IMR-90 (cell line): ENCODE measurements at regions not wholly inside any gene's neighbourhood (a gene's known extent, or its start where the extent isn't known, plus 50 kb on each side); places are given as distances from the start of the nearest gene placed in this dataset.
"Not testable (repeated sequence)": the region's sequence is repeated elsewhere in the genome, so short reads cannot be mapped to it uniquely, and the experiment has no call there.

ENCODE experiments used
- ATAC-seq: fragments of 200-7000 bp; cut with Tn5 transposase; 2 replicates; pipeline ENCODE4 v1.9.1; 2020; ENCODE audit warnings: low read depth, mild to moderate bottlenecking, moderate library complexity
- BruUV-seq: library from RNA; stranded (reverse); fragments of 400-500 nt; replicated peaks from 2 replicates; lab custom pipeline; 2021; lab: Mats Ljungman, UMichigan
- CTCF ChIA-PET: fragments of 300-600 bp; formaldehyde crosslinking; extraction: SDS; loops from one replicate; lab custom pipeline; 2021; ENCODE audit warnings: antibody characterized with exemption; lab: Yijun Ruan, JAX
- POLR2A ChIA-PET: fragments of 300-600 bp; sonication (Branson Sonifier 250); formaldehyde crosslinking; loops from one replicate; lab custom pipeline; 2022; ENCODE audit warnings: antibody characterized with exemption; ENCODE audit not compliant: unreplicated experiment; lab: Charles Lee
- DNase-seq: peaks from one replicate; pipeline ENCODE4 v3.0.0; 2013
- H2AFZ ChIP-seq: replicated peaks from 2 replicates; pipeline ENCODE3; 2013; ENCODE audit warnings: low read length, mild to moderate bottlenecking; ENCODE audit not compliant: poor library complexity
- H2AK5ac ChIP-seq: 2 replicates; pipeline ENCODE4 v1.6.1; 2013; ENCODE audit warnings: low read depth, low read length, inconsistent platforms
- H2AK9ac ChIP-seq: replicated peaks from 2 replicates; pipeline ENCODE3; 2013; ENCODE audit warnings: mild to moderate bottlenecking, low read depth, low read length, moderate library complexity; ENCODE audit not compliant: poor library complexity
- H2BK120ac ChIP-seq: 2 replicates; pipeline ENCODE4 v1.6.1; 2013; ENCODE audit warnings: low read depth, low read length, inconsistent platforms
- H2BK15ac ChIP-seq: 3 replicates; pipeline ENCODE4 v1.6.1; 2013; ENCODE audit warnings: low read depth, low read length, inconsistent platforms
- H2BK20ac ChIP-seq: 2 replicates; pipeline ENCODE4 v1.6.1; 2013; ENCODE audit warnings: low read depth, mild to moderate bottlenecking, inconsistent platforms, low read length, moderate library complexity
- H2BK5ac ChIP-seq: 2 replicates; pipeline ENCODE4 v1.6.1; 2013; ENCODE audit warnings: mild to moderate bottlenecking, low read depth, low read length, inconsistent platforms; ENCODE audit not compliant: poor library complexity, severe bottlenecking
- H3K14ac ChIP-seq: replicated peaks from 2 replicates; pipeline ENCODE4 v1.6.1; 2013; ENCODE audit warnings: low read depth, low read length, inconsistent platforms
- H3K18ac ChIP-seq: 2 replicates; pipeline ENCODE4 v1.6.1; 2013; ENCODE audit warnings: low read depth, low read length, control low read depth
- H3K23ac ChIP-seq: 2 replicates; pipeline ENCODE4 v1.6.1; 2013; ENCODE audit warnings: low read depth, low read length, inconsistent platforms
- H3K27ac ChIP-seq: 2 replicates; pipeline ENCODE4 v1.5.1; 2013; ENCODE audit warnings: mild to moderate bottlenecking, control low read depth, low read length; ENCODE audit not compliant: insufficient read depth
- H3K27me3 ChIP-seq: 2 replicates; pipeline ENCODE4 v1.6.1; 2013; ENCODE audit warnings: low read length; ENCODE audit not compliant: control insufficient read depth, insufficient read depth
- H3K36me3 ChIP-seq: 2 replicates; pipeline ENCODE4 v1.6.1; 2013; ENCODE audit warnings: low read length, mixed read lengths; ENCODE audit not compliant: control insufficient read depth, insufficient read depth
- H3K4ac ChIP-seq: 2 replicates; pipeline ENCODE4 v1.6.1; 2013; ENCODE audit warnings: low read depth, low read length, inconsistent platforms
- H3K4me1 ChIP-seq: 2 replicates; pipeline ENCODE4 v1.6.1; 2013; ENCODE audit warnings: low read length, mixed read lengths; ENCODE audit not compliant: control insufficient read depth, insufficient read depth
- H3K4me2 ChIP-seq: 2 replicates; pipeline ENCODE4 v1.6.1; 2013; ENCODE audit warnings: low read depth, mild to moderate bottlenecking, control low read depth, low read length, moderate library complexity
- H3K4me3 ChIP-seq: 2 replicates; pipeline ENCODE4 v1.5.1; 2013; ENCODE audit warnings: low read depth, mild to moderate bottlenecking, control low read depth, low read length, moderate library complexity; ENCODE audit not compliant: insufficient read depth
- H3K56ac ChIP-seq: 2 replicates; pipeline ENCODE4 v1.6.1; 2013; ENCODE audit warnings: low read length, inconsistent platforms; ENCODE audit not compliant: insufficient read depth; ENCODE audit errors: extremely low read depth
- H3K79me1 ChIP-seq, 2 experiments: 2 replicates each; pipeline ENCODE4 v1.6.1; 2013; ENCODE audit warnings: low read length in 2 of 2, inconsistent platforms in 1 of 2, low read depth in 1 of 2
- H3K9ac ChIP-seq: 2 replicates; pipeline ENCODE4 v1.6.1; 2013; ENCODE audit warnings: low read depth, low read length, control low read depth
- H3K9me1 ChIP-seq: 2 replicates; pipeline ENCODE4 v1.6.1; 2013; ENCODE audit warnings: low read length, inconsistent platforms; ENCODE audit not compliant: insufficient read depth
- H3K9me3 ChIP-seq: 2 replicates; pipeline ENCODE4 v1.6.1; 2013; ENCODE audit warnings: low read length; ENCODE audit not compliant: control insufficient read depth, insufficient read depth
- H4K20me1 ChIP-seq: 2 replicates; pipeline ENCODE4 v1.6.1; 2013; ENCODE audit warnings: low read length, inconsistent platforms; ENCODE audit not compliant: insufficient read depth
- H4K5ac ChIP-seq: 2 replicates; pipeline ENCODE4 v1.6.1; 2013; ENCODE audit warnings: mild to moderate bottlenecking, low read depth, low read length, control low read depth
- H4K8ac ChIP-seq, 2 experiments: 2 replicates each; pipeline ENCODE4 v1.6.1; 2013; ENCODE audit warnings: low read depth in 2 of 2, low read length in 2 of 2, control low read depth in 1 of 2, inconsistent platforms in 1 of 2
- H4K91ac ChIP-seq: 2 replicates; pipeline ENCODE4 v1.6.1; 2013; ENCODE audit warnings: low read depth, low read length, inconsistent platforms; ENCODE audit not compliant: insufficient read depth
- WGBS, 2 experiments: methylation state at CpG; one replicate each; pipeline versions ENCODE4 v1.1.5 to v1.1.7; 2013; ENCODE audit warnings: missing lambda C conversion rate in 2 of 2; ENCODE audit not compliant: insufficient read length in 1 of 2; ENCODE audit errors: extremely low coverage in 2 of 2; 5-methylcytosine and 5-hydroxymethylcytosine counted together
- dilution Hi-C: fragments of 300-500 bp; cut with HindIII; formaldehyde crosslinking; loops from one replicate; pipeline ENCODE4 v1.14.3; 2018; ENCODE audit warnings: low sequenced_read_pairs; ENCODE audit not compliant: unreplicated experiment
- in situ Hi-C: fragments of 300-500 bp; cut with MboI; formaldehyde crosslinking; loops from 3 replicates; pipeline ENCODE4 v1.14.3; 2019; ENCODE audit warnings: low sequenced_read_pairs, inconsistent platforms, mixed read lengths
- intact Hi-C: fragments of 100-400 bp; cut with micrococcal nuclease; formaldehyde crosslinking; loops from 2 replicates; pipeline ENCODE4 v1.10.0; 2022

DNA sequence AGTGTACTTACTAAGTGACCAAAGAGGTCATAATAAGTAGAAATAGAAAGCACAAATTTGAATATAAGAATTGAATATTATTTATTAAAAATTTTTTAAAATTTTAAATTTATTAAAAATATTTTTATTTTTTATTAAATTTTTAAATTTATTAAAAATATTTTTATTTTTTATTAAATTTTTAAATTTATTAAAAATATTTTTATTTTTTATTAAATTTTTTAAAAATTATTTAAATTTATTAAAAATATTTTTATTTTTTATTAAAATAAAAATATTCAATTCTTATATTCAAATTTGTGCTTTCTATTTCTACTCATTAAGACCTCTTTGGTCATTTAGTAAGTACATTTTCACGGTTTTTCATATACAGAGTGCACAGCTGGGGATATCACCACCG is 366.5 kb downstream of the PTH2R start:
- H3K56ac ChIP-seq, intact Hi-C loops, H3K4me3 ChIP-seq, H3K9me1 ChIP-seq, H3K18ac ChIP-seq, H3K27ac ChIP-seq, H3K9ac ChIP-seq, POLR2A ChIA-PET, DNase-seq, H3K27me3 ChIP-seq, in situ Hi-C loops, H2BK15ac ChIP-seq, dilution Hi-C loops, BruUV-seq, H4K20me1 ChIP-seq, H4K8ac ChIP-seq, H2BK5ac ChIP-seq, ATAC-seq, H3K4me1 ChIP-seq, H3K79me1 ChIP-seq, H2AK5ac ChIP-seq, H3K9me3 ChIP-seq, H4K5ac ChIP-seq, H2AFZ ChIP-seq, H2BK20ac ChIP-seq, H4K91ac ChIP-seq, H3K14ac ChIP-seq, CTCF ChIA-PET, H2BK120ac ChIP-seq, H3K4me2 ChIP-seq, H3K4ac ChIP-seq, H2AK9ac ChIP-seq, H3K23ac ChIP-seq, H3K36me3 ChIP-seq: not testable (repeated sequence)
- WGBS, 2 experiments: no CpG with 5 or more reads among the region's 2 CpGs
